IMR-90 (cell line): ENCODE measurements at regions not wholly inside any gene's neighbourhood (a gene's known extent, or its start where the extent isn't known, plus 50 kb on each side); places are given as distances from the start of the nearest gene placed in this dataset.

ENCODE experiments used
- ATAC-seq: fragments of 200-7000 bp; cut with Tn5 transposase; 2 replicates; pipeline ENCODE4 v1.9.1; 2020; ENCODE audit warnings: low read depth, mild to moderate bottlenecking, moderate library complexity
- BruUV-seq: library from RNA; stranded (reverse); fragments of 400-500 nt; replicated peaks from 2 replicates; lab custom pipeline; 2021; lab: Mats Ljungman, UMichigan
- CTCF ChIA-PET: fragments of 300-600 bp; formaldehyde crosslinking; extraction: SDS; loops from one replicate; lab custom pipeline; 2021; ENCODE audit warnings: antibody characterized with exemption; lab: Yijun Ruan, JAX
- POLR2A ChIA-PET: fragments of 300-600 bp; sonication (Branson Sonifier 250); formaldehyde crosslinking; loops from one replicate; lab custom pipeline; 2022; ENCODE audit warnings: antibody characterized with exemption; ENCODE audit not compliant: unreplicated experiment; lab: Charles Lee
- DNase-seq: peaks from one replicate; pipeline ENCODE4 v3.0.0; 2013
- H2AFZ ChIP-seq: replicated peaks from 2 replicates; pipeline ENCODE3; 2013; ENCODE audit warnings: low read length, mild to moderate bottlenecking; ENCODE audit not compliant: poor library complexity
- H2AK5ac ChIP-seq: 2 replicates; pipeline ENCODE4 v1.6.1; 2013; ENCODE audit warnings: low read depth, low read length, inconsistent platforms
- H2AK9ac ChIP-seq: replicated peaks from 2 replicates; pipeline ENCODE3; 2013; ENCODE audit warnings: mild to moderate bottlenecking, low read depth, low read length, moderate library complexity; ENCODE audit not compliant: poor library complexity
- H2BK120ac ChIP-seq: 2 replicates; pipeline ENCODE4 v1.6.1; 2013; ENCODE audit warnings: low read depth, low read length, inconsistent platforms
- H2BK15ac ChIP-seq: 3 replicates; pipeline ENCODE4 v1.6.1; 2013; ENCODE audit warnings: low read depth, low read length, inconsistent platforms
- H2BK20ac ChIP-seq: 2 replicates; pipeline ENCODE4 v1.6.1; 2013; ENCODE audit warnings: low read depth, mild to moderate bottlenecking, inconsistent platforms, low read length, moderate library complexity
- H2BK5ac ChIP-seq: 2 replicates; pipeline ENCODE4 v1.6.1; 2013; ENCODE audit warnings: mild to moderate bottlenecking, low read depth, low read length, inconsistent platforms; ENCODE audit not compliant: poor library complexity, severe bottlenecking
- H3K14ac ChIP-seq: replicated peaks from 2 replicates; pipeline ENCODE4 v1.6.1; 2013; ENCODE audit warnings: low read depth, low read length, inconsistent platforms
- H3K18ac ChIP-seq: 2 replicates; pipeline ENCODE4 v1.6.1; 2013; ENCODE audit warnings: low read depth, low read length, control low read depth
- H3K23ac ChIP-seq: 2 replicates; pipeline ENCODE4 v1.6.1; 2013; ENCODE audit warnings: low read depth, low read length, inconsistent platforms
- H3K27ac ChIP-seq: 2 replicates; pipeline ENCODE4 v1.5.1; 2013; ENCODE audit warnings: mild to moderate bottlenecking, control low read depth, low read length; ENCODE audit not compliant: insufficient read depth
- H3K27me3 ChIP-seq: 2 replicates; pipeline ENCODE4 v1.6.1; 2013; ENCODE audit warnings: low read length; ENCODE audit not compliant: control insufficient read depth, insufficient read depth
- H3K36me3 ChIP-seq: 2 replicates; pipeline ENCODE4 v1.6.1; 2013; ENCODE audit warnings: low read length, mixed read lengths; ENCODE audit not compliant: control insufficient read depth, insufficient read depth
- H3K4ac ChIP-seq: 2 replicates; pipeline ENCODE4 v1.6.1; 2013; ENCODE audit warnings: low read depth, low read length, inconsistent platforms
- H3K4me1 ChIP-seq: 2 replicates; pipeline ENCODE4 v1.6.1; 2013; ENCODE audit warnings: low read length, mixed read lengths; ENCODE audit not compliant: control insufficient read depth, insufficient read depth
- H3K4me2 ChIP-seq: 2 replicates; pipeline ENCODE4 v1.6.1; 2013; ENCODE audit warnings: low read depth, mild to moderate bottlenecking, control low read depth, low read length, moderate library complexity
- H3K4me3 ChIP-seq: 2 replicates; pipeline ENCODE4 v1.5.1; 2013; ENCODE audit warnings: low read depth, mild to moderate bottlenecking, control low read depth, low read length, moderate library complexity; ENCODE audit not compliant: insufficient read depth
- H3K56ac ChIP-seq: 2 replicates; pipeline ENCODE4 v1.6.1; 2013; ENCODE audit warnings: low read length, inconsistent platforms; ENCODE audit not compliant: insufficient read depth; ENCODE audit errors: extremely low read depth
- H3K79me1 ChIP-seq, 2 experiments: 2 replicates each; pipeline ENCODE4 v1.6.1; 2013; ENCODE audit warnings: low read length in 2 of 2, inconsistent platforms in 1 of 2, low read depth in 1 of 2
- H3K9ac ChIP-seq: 2 replicates; pipeline ENCODE4 v1.6.1; 2013; ENCODE audit warnings: low read depth, low read length, control low read depth
- H3K9me1 ChIP-seq: 2 replicates; pipeline ENCODE4 v1.6.1; 2013; ENCODE audit warnings: low read length, inconsistent platforms; ENCODE audit not compliant: insufficient read depth
- H3K9me3 ChIP-seq: 2 replicates; pipeline ENCODE4 v1.6.1; 2013; ENCODE audit warnings: low read length; ENCODE audit not compliant: control insufficient read depth, insufficient read depth
- H4K20me1 ChIP-seq: 2 replicates; pipeline ENCODE4 v1.6.1; 2013; ENCODE audit warnings: low read length, inconsistent platforms; ENCODE audit not compliant: insufficient read depth
- H4K5ac ChIP-seq: 2 replicates; pipeline ENCODE4 v1.6.1; 2013; ENCODE audit warnings: mild to moderate bottlenecking, low read depth, low read length, control low read depth
- H4K8ac ChIP-seq, 2 experiments: 2 replicates each; pipeline ENCODE4 v1.6.1; 2013; ENCODE audit warnings: low read depth in 2 of 2, low read length in 2 of 2, control low read depth in 1 of 2, inconsistent platforms in 1 of 2
- H4K91ac ChIP-seq: 2 replicates; pipeline ENCODE4 v1.6.1; 2013; ENCODE audit warnings: low read depth, low read length, inconsistent platforms; ENCODE audit not compliant: insufficient read depth
- BHLHE40 ChIP-seq: fragments of 150-350 bp; IDR thresholded peaks from 2 replicates; pipeline ENCODE4 v1.6.1; 2016; ENCODE audit warnings: mild to moderate bottlenecking, low read depth, low read length
- CEBPB ChIP-seq: IDR thresholded peaks from 2 replicates; pipeline ENCODE4 v1.6.1; 2012; ENCODE audit warnings: low read depth, low read length, improper control_type of control experiment
- CHD1 ChIP-seq: IDR thresholded peaks from 2 replicates; pipeline ENCODE4 v1.6.1; 2012; ENCODE audit warnings: low read depth, low read length, improper control_type of control experiment
- FOS ChIP-seq: fragments of 150-350 bp; IDR thresholded peaks from 2 replicates; pipeline ENCODE4 v1.6.1; 2016; ENCODE audit warnings: low read depth, low read length
- MAFK ChIP-seq: IDR thresholded peaks from 2 replicates; pipeline ENCODE4 v1.6.1; 2012; ENCODE audit warnings: low read depth, low read length, improper control_type of control experiment
- MAZ ChIP-seq: IDR thresholded peaks from 2 replicates; pipeline ENCODE4 v1.6.1; 2012; ENCODE audit warnings: low read depth, mild to moderate bottlenecking, low read length, improper control_type of control experiment, moderate library complexity, borderline replicate concordance
- MXI1 ChIP-seq: IDR thresholded peaks from 2 replicates; pipeline ENCODE4 v1.6.1; 2012; ENCODE audit warnings: low read depth, mild to moderate bottlenecking, low read length, moderate library complexity, borderline replicate concordance
- NFE2L2 ChIP-seq: fragments of 150-350 bp; IDR thresholded peaks from 2 replicates; pipeline ENCODE4 v1.6.1; 2016; ENCODE audit warnings: low read depth, mild to moderate bottlenecking, low read length
- RAD21 ChIP-seq: IDR thresholded peaks from 2 replicates; pipeline ENCODE4 v1.6.1; 2012; ENCODE audit warnings: low read length, improper control_type of control experiment
- RFX5 ChIP-seq: IDR thresholded peaks from 2 replicates; pipeline ENCODE4 v1.8.0; 2012; ENCODE audit warnings: low read depth, mild to moderate bottlenecking, low read length, moderate library complexity
- WGBS, 2 experiments: methylation state at CpG; one replicate each; pipeline versions ENCODE4 v1.1.5 to v1.1.7; 2013; ENCODE audit warnings: missing lambda C conversion rate in 2 of 2; ENCODE audit not compliant: insufficient read length in 1 of 2; ENCODE audit errors: extremely low coverage in 2 of 2; 5-methylcytosine and 5-hydroxymethylcytosine counted together
- dilution Hi-C: fragments of 300-500 bp; cut with HindIII; formaldehyde crosslinking; loops from one replicate; pipeline ENCODE4 v1.14.3; 2018; ENCODE audit warnings: low sequenced_read_pairs; ENCODE audit not compliant: unreplicated experiment
- in situ Hi-C: fragments of 300-500 bp; cut with MboI; formaldehyde crosslinking; loops from 3 replicates; pipeline ENCODE4 v1.14.3; 2019; ENCODE audit warnings: low sequenced_read_pairs, inconsistent platforms, mixed read lengths
- intact Hi-C: fragments of 100-400 bp; cut with micrococcal nuclease; formaldehyde crosslinking; loops from 2 replicates; pipeline ENCODE4 v1.10.0; 2022
- TF ChIP-seq, protein P1 (sequence below): fragments of 150-350 bp; IDR thresholded peaks from 2 replicates; pipeline ENCODE4 v1.6.1; 2017; ENCODE audit warnings: mild to moderate bottlenecking, antibody characterized with exemption, low read length, low read depth
- TF ChIP-seq, protein P2 (sequence below): fragments of 150-350 bp; IDR thresholded peaks from 2 replicates; pipeline ENCODE4 v1.6.1; 2016; ENCODE audit warnings: low read depth, mild to moderate bottlenecking, low read length, moderate library complexity, borderline replicate concordance
- TF ChIP-seq, protein P3 (sequence below): conservative IDR thresholded peaks from 2 replicates; pipeline ENCODE4 v1.5.1; 2012; ENCODE audit warnings: mild to moderate bottlenecking, low read depth, low read length, improper control_type of control experiment

DNA sequence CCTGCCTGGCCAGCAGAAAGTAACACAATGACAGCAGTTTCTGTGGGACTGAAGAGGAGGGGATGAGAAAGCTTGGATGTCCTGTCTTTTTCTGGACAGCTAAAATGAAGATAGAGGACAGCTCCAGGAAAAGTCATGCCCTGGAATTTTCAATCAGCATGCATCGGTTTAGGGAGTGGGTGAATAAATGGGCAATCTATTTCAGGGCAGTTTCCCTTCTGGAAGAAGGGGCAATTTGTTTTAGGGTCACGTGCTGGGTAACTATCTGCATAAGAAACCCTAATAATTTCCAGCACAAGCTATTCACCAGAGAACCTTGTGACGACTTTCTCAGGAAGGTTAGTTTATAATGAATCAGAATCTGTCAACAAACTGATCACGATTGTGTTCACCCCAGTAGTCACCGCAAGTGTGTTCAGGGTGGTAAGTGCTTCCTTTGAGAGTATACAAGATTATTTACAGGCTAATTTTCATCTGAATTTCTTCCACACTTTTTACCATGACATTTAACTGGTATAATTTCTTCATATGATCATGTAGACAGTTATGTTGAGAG lies 318.0 kb upstream of the GBE1 start:
- Histone ChIP-seq H3K9ac (no peak overlapping the region), H2AFZ (no peak overlapping the region), H4K5ac (no peak overlapping the region), H3K9me1 (no peaks in the 10 kb centered on the region), H2BK20ac (no peak overlapping the region), H3K18ac (no peak overlapping the region), H3K27ac (no peak overlapping the region), H3K27me3 (no peaks in the 10 kb centered on the region), H3K56ac (no peak overlapping the region), H2AK5ac (no peak overlapping the region), H3K4me1 (no peaks in the 10 kb centered on the region), H2AK9ac (no peak overlapping the region), H4K8ac (no peak overlapping the region), H3K9me3 (no peaks in the 10 kb centered on the region), H3K14ac (no peak overlapping the region), H3K36me3 (no peaks in the 10 kb centered on the region), H2BK15ac (no peak overlapping the region), H4K91ac (no peak overlapping the region), H3K4ac (no peak overlapping the region), H3K4me3 (no peak overlapping the region), H3K79me1 (no peaks in the 10 kb centered on the region), H2BK120ac (no peak overlapping the region), H4K20me1 (no peaks in the 10 kb centered on the region), H3K4me2 (no peak overlapping the region), H3K23ac (no peak overlapping the region), H2BK5ac (no peak overlapping the region)
- DNase-seq (no peak), ATAC-seq (no peak)
- TF ChIP-seq, protein P1, sequence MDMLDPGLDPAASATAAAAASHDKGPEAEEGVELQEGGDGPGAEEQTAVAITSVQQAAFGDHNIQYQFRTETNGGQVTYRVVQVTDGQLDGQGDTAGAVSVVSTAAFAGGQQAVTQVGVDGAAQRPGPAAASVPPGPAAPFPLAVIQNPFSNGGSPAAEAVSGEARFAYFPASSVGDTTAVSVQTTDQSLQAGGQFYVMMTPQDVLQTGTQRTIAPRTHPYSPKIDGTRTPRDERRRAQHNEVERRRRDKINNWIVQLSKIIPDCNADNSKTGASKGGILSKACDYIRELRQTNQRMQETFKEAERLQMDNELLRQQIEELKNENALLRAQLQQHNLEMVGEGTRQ: no peak
- no peak for TF ChIP-seq RAD21
- no peak for TF ChIP-seq RFX5
- no peak for TF ChIP-seq NFE2L2
- no peak for TF ChIP-seq CHD1
- no peak for TF ChIP-seq MXI1
- TF ChIP-seq BHLHE40: no peak
- no peak for TF ChIP-seq CEBPB
- TF ChIP-seq, protein P2, sequence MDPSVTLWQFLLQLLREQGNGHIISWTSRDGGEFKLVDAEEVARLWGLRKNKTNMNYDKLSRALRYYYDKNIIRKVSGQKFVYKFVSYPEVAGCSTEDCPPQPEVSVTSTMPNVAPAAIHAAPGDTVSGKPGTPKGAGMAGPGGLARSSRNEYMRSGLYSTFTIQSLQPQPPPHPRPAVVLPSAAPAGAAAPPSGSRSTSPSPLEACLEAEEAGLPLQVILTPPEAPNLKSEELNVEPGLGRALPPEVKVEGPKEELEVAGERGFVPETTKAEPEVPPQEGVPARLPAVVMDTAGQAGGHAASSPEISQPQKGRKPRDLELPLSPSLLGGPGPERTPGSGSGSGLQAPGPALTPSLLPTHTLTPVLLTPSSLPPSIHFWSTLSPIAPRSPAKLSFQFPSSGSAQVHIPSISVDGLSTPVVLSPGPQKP: no peak
- TF ChIP-seq MAZ: no peak
- no peak for TF ChIP-seq MAFK
- no peak for TF ChIP-seq FOS
- TF ChIP-seq, protein P3, sequence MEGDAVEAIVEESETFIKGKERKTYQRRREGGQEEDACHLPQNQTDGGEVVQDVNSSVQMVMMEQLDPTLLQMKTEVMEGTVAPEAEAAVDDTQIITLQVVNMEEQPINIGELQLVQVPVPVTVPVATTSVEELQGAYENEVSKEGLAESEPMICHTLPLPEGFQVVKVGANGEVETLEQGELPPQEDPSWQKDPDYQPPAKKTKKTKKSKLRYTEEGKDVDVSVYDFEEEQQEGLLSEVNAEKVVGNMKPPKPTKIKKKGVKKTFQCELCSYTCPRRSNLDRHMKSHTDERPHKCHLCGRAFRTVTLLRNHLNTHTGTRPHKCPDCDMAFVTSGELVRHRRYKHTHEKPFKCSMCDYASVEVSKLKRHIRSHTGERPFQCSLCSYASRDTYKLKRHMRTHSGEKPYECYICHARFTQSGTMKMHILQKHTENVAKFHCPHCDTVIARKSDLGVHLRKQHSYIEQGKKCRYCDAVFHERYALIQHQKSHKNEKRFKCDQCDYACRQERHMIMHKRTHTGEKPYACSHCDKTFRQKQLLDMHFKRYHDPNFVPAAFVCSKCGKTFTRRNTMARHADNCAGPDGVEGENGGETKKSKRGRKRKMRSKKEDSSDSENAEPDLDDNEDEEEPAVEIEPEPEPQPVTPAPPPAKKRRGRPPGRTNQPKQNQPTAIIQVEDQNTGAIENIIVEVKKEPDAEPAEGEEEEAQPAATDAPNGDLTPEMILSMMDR: no peak
- no CpG with 5 or more reads among the region's 5 CpGs for WGBS, 2 experiments
- dilution Hi-C loops: no loop called here
- BruUV-seq: no TSS peak
- CTCF ChIA-PET: no interaction called here
- intact Hi-C loops: no loop called here
- POLR2A ChIA-PET: no interaction called here
- in situ Hi-C loops: no loop called here
